Endothelial cell of umbilical vein (primary cell): ENCODE measurements at regions not wholly inside any gene's neighbourhood (a gene's known extent, or its start where the extent isn't known, plus 50 kb on each side); places are given as distances from the start of the nearest gene placed in this dataset.

Experiments used
- BruUV-seq: library from RNA; stranded (reverse); fragments of 400-500 nt; replicated peaks from 2 replicates; lab custom pipeline; 2021; lab: Mats Ljungman, UMichigan
- CTCF ChIA-PET: fragments of 300-600, 350-600 bp; sonication (Branson Sonifier 250); formaldehyde crosslinking; loops from one replicate; lab custom pipeline; 2021; ENCODE audit warnings: antibody characterized with exemption, inconsistent platforms; lab: Charles Lee
- POLR2A ChIA-PET: fragments of 300-600, 350-600 bp; sonication (Branson Sonifier 250); formaldehyde crosslinking; loops from one replicate; lab custom pipeline; 2021; ENCODE audit warnings: antibody characterized with exemption, inconsistent platforms; lab: Charles Lee
- DNase-seq: peaks from one replicate; pipeline ENCODE4 v3.0.0-alpha.2; 2011; ENCODE audit warnings: low read depth, low spot score
- FAIRE-seq: peaks from 2 replicates; lab custom pipeline; 2011; peaks lifted over from hg19 to GRCh38; lab: Jason Lieb, UNC
- H2AFZ ChIP-seq: 2 replicates; pipeline ENCODE4 v1.6.0; 2012; ENCODE audit warnings: low read depth, low read length, control low read depth, inconsistent platforms
- H3K27ac ChIP-seq: 2 replicates; pipeline ENCODE4 v1.5.1; 2011; ENCODE audit warnings: low read depth, mild to moderate bottlenecking, control low read depth, low read length, moderate library complexity; ENCODE audit not compliant: insufficient read depth
- H3K27me3 ChIP-seq, 2 experiments: 2 replicates each; pipeline versions ENCODE4 v1.6.0 to v1.6.1; 2011; ENCODE audit warnings: low read length in 2 of 2, mixed read lengths in 1 of 2; ENCODE audit not compliant: control insufficient read depth in 2 of 2, insufficient read depth in 2 of 2
- H3K36me3 ChIP-seq, 2 experiments: 2 replicates in 1 of 2; 3 replicates in 1 of 2; pipeline ENCODE4 v1.5.1; 2011; ENCODE audit warnings: low read length in 2 of 2, mild to moderate bottlenecking in 1 of 2, moderate library complexity in 1 of 2; ENCODE audit not compliant: control insufficient read depth in 2 of 2, insufficient read depth in 2 of 2; ENCODE audit errors: extremely low read depth in 1 of 2
- H3K4me1 ChIP-seq: 3 replicates; pipeline ENCODE4 v1.5.1; 2011; ENCODE audit warnings: mild to moderate bottlenecking, low read length; ENCODE audit not compliant: control insufficient read depth, insufficient read depth; ENCODE audit errors: extremely low read depth
- H3K4me2 ChIP-seq: 2 replicates; pipeline ENCODE4 v1.6.1; 2011; ENCODE audit warnings: low read length, control low read depth, mixed read lengths; ENCODE audit not compliant: insufficient read depth
- H3K4me3 ChIP-seq, 3 experiments: fragments of 200-600 bp in 1 of 3; sonication (generic), shearing (Covaris generic) in 1 of 3; replicated peaks in 1 of 3; 2 replicates each; pipeline ENCODE4 v1.5.1; 2011 to 2016; ENCODE audit warnings: control low read depth in 3 of 3, low read length in 3 of 3, mild to moderate bottlenecking in 2 of 3, inconsistent platforms in 1 of 3, low read depth in 1 of 3, moderate library complexity in 1 of 3; ENCODE audit not compliant: insufficient read depth in 1 of 3
- H3K79me2 ChIP-seq: 2 replicates; pipeline ENCODE4 v1.6.0; 2012; ENCODE audit warnings: low read length, inconsistent platforms; ENCODE audit not compliant: control insufficient read depth, insufficient read depth
- H3K9ac ChIP-seq: replicated peaks from 2 replicates; pipeline ENCODE3; 2011; ENCODE audit warnings: low read length, control low read depth; ENCODE audit not compliant: insufficient read depth; ENCODE audit errors: extremely low read depth
- H3K9me1 ChIP-seq: replicated peaks from 3 replicates; pipeline ENCODE4 v1.6.0; 2011; ENCODE audit warnings: mild to moderate bottlenecking, low read length; ENCODE audit not compliant: control insufficient read depth, insufficient read depth; ENCODE audit errors: extremely low read depth
- H3K9me3 ChIP-seq: replicated peaks from 2 replicates; pipeline ENCODE4 v1.5.1; 2012; ENCODE audit warnings: low read length, inconsistent platforms; ENCODE audit not compliant: control insufficient read depth, insufficient read depth
- H4K20me1 ChIP-seq: replicated peaks from 2 replicates; pipeline ENCODE3; 2011; ENCODE audit warnings: mild to moderate bottlenecking, low read length; ENCODE audit not compliant: control insufficient read depth, insufficient read depth; ENCODE audit errors: extremely low read depth
- CTCF ChIP-seq, 2 donors: IDR thresholded peaks; 1 replicate in 1 of 2; 2 replicates in 1 of 2; pipeline ENCODE4 v1.5.1; 2011; ENCODE audit warnings: low read length in 2 of 2, mild to moderate bottlenecking in 2 of 2, moderate library complexity in 2 of 2, control low read depth in 1 of 2, inconsistent platforms in 1 of 2, low read depth in 1 of 2; ENCODE audit not compliant: insufficient read depth in 1 of 2; ENCODE audit errors: extremely low read depth in 1 of 2
- EZH2 ChIP-seq: IDR thresholded peaks from 2 replicates; pipeline ENCODE4 v1.6.1; 2012; ENCODE audit warnings: borderline replicate concordance, low read depth, mild to moderate bottlenecking, moderate library complexity, low read length, inconsistent platforms; ENCODE audit not compliant: severe bottlenecking
- FOS ChIP-seq: IDR thresholded peaks from 2 replicates; pipeline ENCODE4 v1.6.1; 2011; ENCODE audit warnings: mild to moderate bottlenecking, low read length, moderate library complexity, borderline replicate concordance; ENCODE audit not compliant: insufficient read depth
- GATA2 ChIP-seq: IDR thresholded peaks from 2 replicates; pipeline ENCODE4 v1.7.0; 2011; ENCODE audit warnings: low read depth, mild to moderate bottlenecking, moderate library complexity, mixed read lengths, low read length; ENCODE audit not compliant: insufficient read length, insufficient read depth
- JUN ChIP-seq: IDR thresholded peaks from 2 replicates; pipeline ENCODE4 v1.6.1; 2011; ENCODE audit warnings: borderline replicate concordance, low read depth; ENCODE audit not compliant: insufficient read length, insufficient read depth
- MAX ChIP-seq: IDR thresholded peaks from 2 replicates; pipeline ENCODE4 v1.6.1; 2011; ENCODE audit not compliant: insufficient read depth, insufficient read length
- MYC ChIP-seq: IDR thresholded peaks from one replicate; pipeline ENCODE4 v1.6.1; 2011; ENCODE audit warnings: mild to moderate bottlenecking, low read depth, low read length
- POLR2A ChIP-seq: IDR thresholded peaks from 2 replicates; pipeline ENCODE4 v1.6.1; 2012; ENCODE audit warnings: low read depth, mild to moderate bottlenecking, control low read depth, low read length
- POLR2AphosphoS5 ChIP-seq: IDR thresholded peaks from 2 replicates; pipeline ENCODE4 v1.6.1; 2012; ENCODE audit warnings: low read depth, mild to moderate bottlenecking, control low read depth, low read length, moderate library complexity; ENCODE audit not compliant: insufficient read depth
- dilution Hi-C: fragments of 300-500 bp; cut with MboI; formaldehyde crosslinking; loops from one replicate; pipeline ENCODE4 v1.15.0; 2019; ENCODE audit warnings: low sequenced_read_pairs; ENCODE audit not compliant: extremely low pct_ligation_motif_present
- intact Hi-C: fragments of 100-400 bp; cut with micrococcal nuclease; formaldehyde crosslinking; loops from one replicate; pipeline ENCODE4 v1.10.0; 2022

DNA sequence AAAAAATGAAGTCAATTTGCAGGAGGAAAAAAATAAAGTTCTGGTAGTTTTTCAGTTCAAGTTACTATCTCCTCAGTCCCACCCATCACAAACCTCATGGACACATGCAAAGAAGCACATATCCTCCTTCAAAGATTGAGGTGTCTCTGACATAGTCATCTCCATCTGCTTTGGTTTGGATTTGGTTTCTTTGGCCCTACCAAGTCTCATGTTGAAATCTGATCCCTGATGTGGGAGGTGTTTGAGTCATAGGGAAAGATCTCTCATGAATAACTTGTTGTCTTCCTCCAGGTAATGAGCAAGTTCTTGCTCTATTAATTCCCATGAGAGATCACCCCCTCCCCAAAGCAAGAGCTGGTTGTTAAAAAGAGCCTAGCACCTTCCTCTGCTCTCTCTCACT is 446.8 kb downstream of the IGSF11 start:
- Histone ChIP-seq H3K4me3 (no peak overlapping the region), H3K27ac (no peak overlapping the region), H3K4me1 (no peaks in the 10 kb centered on the region), H3K9ac (no peak overlapping the region), H3K4me2 (no peak overlapping the region), H2AFZ (no peak overlapping the region), H3K36me3 (no peaks in the 10 kb centered on the region), H3K9me1 (no peaks in the 10 kb centered on the region), H3K79me2 (no peaks in the 10 kb centered on the region), H3K27me3 (no peaks in the 10 kb centered on the region), H4K20me1 (no peaks in the 10 kb centered on the region), H3K9me3 (peaks cover 2% of the 10 kb centered on the region)
- BruUV-seq = no TSS peak
- dilution Hi-C loops (no loop called here), intact Hi-C loops (no loop called here)
- ChIA-PET POLR2A (no interaction called here), CTCF (no interaction called here)
- DNase-seq (no peak), FAIRE-seq (no peak)
- TF ChIP-seq JUN (no peak), EZH2 (no peak), POLR2A (no peak), POLR2AphosphoS5 (no peak), FOS (no peak), GATA2 (no peak), MYC (no peak), MAX (no peak), CTCF (IDR thresholded peaks at IDR 0.05; ENCODE audit: extremely low read depth in 1 of 2, insufficient read depth in 1 of 2, low read depth in 1 of 2, low read length in 2 of 2) (no peak)
